HEK293T (cell line): ENCODE measurements at regions not wholly inside any gene's neighbourhood (a gene's known extent, or its start where the extent isn't known, plus 50 kb on each side); places are given as distances from the start of the nearest gene placed in this dataset.

Experiments used
- BHLHE40 ChIP-seq: fragments of 450-650 bp; IDR thresholded peaks from 2 replicates; pipeline ENCODE4 v1.6.1; 2016; ENCODE audit warnings: mild to moderate bottlenecking, moderate library complexity, borderline replicate concordance
- ELF4 ChIP-seq: fragments of 450-650 bp; IDR thresholded peaks from 2 replicates; pipeline ENCODE4 v1.6.1; 2017; ENCODE audit warnings: antibody characterized with exemption
- FOXA1 ChIP-seq: fragments of 450-650 bp; IDR thresholded peaks from 2 replicates; pipeline ENCODE4 v1.6.1; 2016; ENCODE audit warnings: mild to moderate bottlenecking
- FOXK2 ChIP-seq: fragments of 450-650 bp; IDR thresholded peaks from 2 replicates; pipeline ENCODE4 v1.6.1; 2016; ENCODE audit warnings: mild to moderate bottlenecking
- FOXM1 ChIP-seq: fragments of 450-650 bp; IDR thresholded peaks from 2 replicates; pipeline ENCODE4 v1.6.1; 2017; ENCODE audit warnings: mild to moderate bottlenecking, borderline replicate concordance
- HDGF ChIP-seq: fragments of 450-650 bp; IDR thresholded peaks from 2 replicates; pipeline ENCODE4 v1.6.1; 2017; ENCODE audit warnings: antibody characterized with exemption, borderline replicate concordance
- NFRKB ChIP-seq: fragments of 450-650 bp; IDR thresholded peaks from 2 replicates; pipeline ENCODE4 v1.6.1; 2016; ENCODE audit warnings: mild to moderate bottlenecking, moderate library complexity
- PKNOX1 ChIP-seq: fragments of 450-650 bp; IDR thresholded peaks from 2 replicates; pipeline ENCODE4 v1.6.1; 2016
- SP1 ChIP-seq: fragments of 450-650 bp; IDR thresholded peaks from 2 replicates; pipeline ENCODE4 v1.6.1; 2017
- TARDBP ChIP-seq: fragments of 450-650 bp; IDR thresholded peaks from 2 replicates; pipeline ENCODE4 v1.6.1; 2016

- TF ChIP-seq ELF4 (no peak), FOXM1 (no peak), SP1 (no peak), BHLHE40 (no peak), FOXA1 (no peak), FOXK2 (no peak), TARDBP (no peak), NFRKB (no peak), HDGF (no peak), PKNOX1 (no peak)
Observed at GRCh38 chr7:85896531-85896930, 709.7 kb upstream of the SEMA3D start.
